Ammon's horn (tissue), 1 donor: ENCODE measurements at regions not wholly inside any gene's neighbourhood (a gene's known extent, or its start where the extent isn't known, plus 50 kb on each side); places are given as distances from the start of the nearest gene placed in this dataset.
"Not testable (repeated sequence)": the region's sequence is repeated elsewhere in the genome, so short reads cannot be mapped to it uniquely, and the experiment has no call there.

Experiments
- DNase-seq: peaks from one replicate; pipeline ENCODE4 v3.0.0-alpha.2; 2016; ENCODE audit warnings: low spot score

DNA sequence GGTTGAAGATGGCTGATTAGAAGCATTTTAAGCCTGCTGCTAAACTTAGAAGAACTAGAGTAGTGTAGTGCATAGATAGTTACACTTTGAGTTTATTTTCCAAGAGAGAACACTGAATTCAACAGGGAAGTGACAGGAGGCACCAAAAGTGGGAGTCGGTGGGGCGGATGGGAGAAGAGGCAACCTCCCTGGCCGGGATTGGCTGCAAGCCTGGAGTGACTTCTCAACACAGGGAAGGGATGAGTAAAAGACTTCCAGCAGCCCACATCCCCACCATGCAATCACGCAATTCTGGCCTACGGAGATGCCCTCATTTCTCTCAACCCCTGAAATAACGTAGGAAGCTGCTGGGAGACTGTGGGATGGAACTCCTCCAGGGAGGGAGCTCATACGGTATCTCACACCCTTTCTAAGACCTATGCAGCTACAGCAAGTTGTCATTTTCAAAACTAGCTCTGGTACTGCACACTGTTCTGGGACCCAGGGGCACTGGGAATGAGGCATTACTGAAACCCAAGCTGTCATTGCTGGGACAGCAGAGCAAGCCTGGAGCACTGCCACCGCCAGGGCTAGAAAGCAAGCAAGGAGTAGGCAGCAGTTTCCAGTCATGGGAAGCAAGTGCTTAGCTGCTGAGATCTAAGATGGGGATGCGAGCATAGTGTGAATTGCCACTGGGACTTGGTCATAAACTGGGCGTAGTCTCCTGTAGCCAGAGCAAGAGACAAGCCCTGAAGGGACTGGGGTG, 331.6 kb upstream of the PTGER4 start:
- DNase-seq: no peak

DNA sequence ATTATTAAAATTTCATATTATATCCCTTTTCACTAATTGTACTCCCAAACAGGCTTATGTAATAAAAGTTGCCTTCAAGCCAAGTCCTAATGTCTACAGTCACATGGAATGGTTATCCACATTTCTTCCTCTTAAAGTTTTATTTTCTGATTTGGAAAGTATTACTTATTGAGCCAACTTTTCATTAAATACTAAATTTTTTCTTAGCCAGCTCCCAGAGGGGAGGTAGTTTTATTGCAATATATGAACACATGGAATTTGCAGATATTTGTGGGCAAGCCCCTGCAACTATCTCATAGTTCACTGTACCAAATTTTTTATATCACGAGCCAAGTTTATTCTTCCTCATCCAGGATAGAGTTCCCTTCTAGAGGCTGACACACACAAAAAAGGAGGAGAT, 332.8 kb upstream of the PTGER4 start:
- no peak for DNase-seq

DNA sequence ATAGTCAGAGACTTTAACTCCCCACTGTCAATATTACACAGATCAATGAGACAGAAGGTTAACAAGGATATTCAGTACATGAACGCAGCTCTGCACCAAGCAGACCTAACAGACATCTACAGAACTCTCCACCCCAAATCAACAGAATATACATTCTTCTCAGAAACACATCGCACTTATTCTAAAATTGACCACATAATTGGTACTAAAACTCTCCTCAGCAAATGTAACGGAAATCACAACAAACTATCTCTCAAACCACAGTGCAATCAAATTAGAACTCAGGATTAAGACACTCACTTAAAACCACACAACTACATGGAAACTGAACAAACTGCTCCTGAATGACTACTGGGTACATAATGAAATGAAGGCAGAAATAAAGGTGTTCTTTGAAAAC, 341.3 kb upstream of the PTGER4 start:
- not testable (repeated sequence) for DNase-seq

DNA sequence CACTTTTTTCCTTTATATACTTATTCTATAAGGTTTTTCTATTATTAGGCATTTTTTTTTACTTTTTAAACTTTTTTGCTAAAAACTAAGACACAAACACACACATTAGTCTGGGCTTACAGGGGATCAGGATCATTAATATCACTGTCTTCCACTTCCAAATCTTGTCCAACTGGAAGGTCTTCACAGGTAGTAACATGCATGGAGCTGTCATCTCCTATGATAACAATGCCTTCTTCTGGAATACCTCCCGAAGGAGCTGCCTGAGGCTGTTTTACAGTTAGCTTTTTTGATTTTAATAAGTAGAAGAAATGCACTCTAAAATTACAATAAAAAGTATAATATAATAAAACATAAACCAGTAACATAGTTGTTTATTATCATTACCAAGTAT, 345.5 kb upstream of the PTGER4 start:
- DNase-seq: no peak

DNA sequence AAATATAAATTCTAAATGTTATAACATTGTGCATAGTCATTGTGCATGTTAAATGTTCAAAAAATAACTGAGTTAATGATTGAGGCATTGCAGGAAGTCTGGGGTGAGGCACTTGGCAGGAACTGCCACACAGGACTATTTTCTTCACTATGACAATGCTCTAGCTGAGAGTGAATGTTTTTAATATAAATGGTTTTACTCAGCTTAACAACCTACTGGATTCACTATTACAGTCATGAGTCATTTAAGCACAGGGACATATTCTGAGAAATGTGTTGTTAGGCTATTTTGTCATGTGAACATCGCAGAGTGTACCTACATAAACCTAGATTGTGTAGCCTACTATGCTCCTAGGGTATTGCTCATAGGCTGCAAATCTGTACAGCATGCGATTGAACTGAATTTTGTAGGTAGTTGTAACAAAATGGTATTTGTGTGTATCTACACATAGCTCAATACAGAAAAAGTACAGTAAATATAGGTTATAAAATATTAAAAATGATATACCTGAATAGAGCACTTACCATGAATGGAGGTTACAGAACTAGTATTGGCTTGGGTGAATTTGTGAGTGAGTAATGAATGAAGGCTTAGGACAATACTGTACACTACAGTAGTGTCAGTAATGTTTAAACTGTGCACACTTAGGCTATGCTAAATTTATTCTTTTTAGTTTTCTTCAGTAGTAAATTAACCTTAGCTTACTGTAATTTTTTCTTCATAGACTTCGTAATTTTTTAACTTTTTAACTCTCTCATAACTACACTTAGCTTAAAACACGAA, 346.1 kb upstream of the PTGER4 start:
- DNase-seq: no peak

DNA sequence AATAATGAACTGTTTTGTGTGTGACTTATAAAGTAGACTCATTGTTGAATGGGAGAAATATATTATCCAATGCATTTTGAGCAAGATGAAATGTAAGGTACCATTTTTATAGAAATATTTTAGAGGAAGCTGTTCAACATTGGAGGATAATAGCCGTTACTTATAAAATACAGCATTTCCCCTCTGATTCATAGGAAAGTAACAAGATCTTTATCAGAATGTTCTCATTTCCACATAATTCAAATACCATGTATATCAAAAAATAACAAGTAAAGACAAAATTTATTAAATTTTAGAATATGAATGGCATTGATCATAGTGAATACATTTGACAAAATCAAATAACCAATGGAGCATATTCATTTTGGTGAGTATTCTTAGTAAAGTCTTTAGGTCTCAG, 346.7 kb upstream of the PTGER4 start:
- no peak for DNase-seq

DNA sequence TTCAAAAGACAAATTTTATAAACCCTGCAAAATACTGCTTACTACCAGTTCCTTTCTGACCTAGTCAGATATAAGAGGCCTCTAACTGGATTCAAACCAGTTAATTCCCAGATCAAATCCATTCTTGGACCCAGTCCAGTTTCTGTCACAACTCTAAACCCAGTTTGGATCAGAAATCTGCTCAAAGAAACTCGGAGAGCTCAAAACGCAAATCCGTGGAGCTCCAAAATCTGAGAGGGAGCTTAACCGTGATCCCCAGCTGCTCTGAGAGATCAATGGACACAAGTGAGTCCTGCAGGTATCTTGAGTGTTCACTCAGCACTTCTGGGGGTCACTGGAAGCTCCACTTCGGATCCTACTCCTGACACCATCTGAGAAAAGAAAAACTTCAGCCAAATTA, 348.1 kb upstream of the PTGER4 start:
- no peak for DNase-seq

DNA sequence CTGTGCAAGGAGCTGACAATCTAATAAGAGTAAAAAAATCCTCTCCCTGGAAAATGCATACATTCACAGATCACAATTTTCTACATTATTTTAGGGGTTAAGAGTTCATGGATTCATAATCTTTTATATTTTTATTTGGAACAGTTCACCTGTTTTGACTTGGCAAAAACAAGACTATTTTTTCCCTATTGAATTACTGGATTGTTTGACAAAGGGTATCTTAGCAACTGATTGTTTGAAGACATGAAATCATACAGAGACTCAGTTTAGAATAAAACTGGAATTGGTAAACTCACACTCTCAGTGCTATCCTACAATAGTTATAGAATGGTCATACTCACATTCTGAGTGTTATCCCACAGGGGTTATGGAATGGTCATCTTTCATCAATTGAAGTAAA, 358.2 kb upstream of the PTGER4 start:
- DNase-seq: no peak

DNA sequence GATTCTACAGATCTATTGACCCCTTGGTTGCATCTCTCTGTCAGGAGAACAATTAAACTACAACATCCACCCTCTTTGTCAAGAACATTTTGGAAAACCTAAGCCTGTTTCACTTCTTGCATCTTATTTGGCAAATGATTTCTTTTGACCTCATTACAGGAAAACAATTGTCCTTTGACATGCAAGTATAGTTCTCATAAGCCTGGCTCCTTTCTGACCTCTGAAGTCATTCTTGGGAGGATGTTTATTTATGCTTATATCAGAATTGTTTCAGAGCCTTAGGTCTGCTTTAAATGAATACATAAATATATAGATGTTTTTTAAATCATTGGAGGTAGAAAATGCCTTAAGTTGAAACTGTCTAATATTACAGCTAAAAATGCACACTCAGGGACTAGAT, 361.3 kb upstream of the PTGER4 start:
- no peak for DNase-seq

DNA sequence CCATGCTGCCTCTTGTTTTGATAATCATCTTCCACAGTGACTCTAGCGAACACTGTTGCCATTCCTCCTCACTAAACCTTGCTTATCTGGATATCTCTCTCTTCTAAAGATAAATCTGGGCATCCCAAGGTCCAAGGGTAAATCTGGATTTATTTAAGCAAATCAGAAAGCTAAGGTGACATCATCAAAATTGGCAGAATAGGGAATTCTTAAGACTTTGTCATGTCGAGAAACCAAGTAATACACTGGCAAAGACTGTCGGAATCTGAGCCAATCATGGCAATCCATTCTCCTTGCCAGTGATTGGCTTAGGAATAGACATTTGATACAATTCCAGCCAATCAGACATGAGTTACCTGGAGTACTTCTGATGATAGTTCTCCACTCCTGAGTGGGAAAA, 362.7 kb upstream of the PTGER4 start:
- DNase-seq: no peak

DNA sequence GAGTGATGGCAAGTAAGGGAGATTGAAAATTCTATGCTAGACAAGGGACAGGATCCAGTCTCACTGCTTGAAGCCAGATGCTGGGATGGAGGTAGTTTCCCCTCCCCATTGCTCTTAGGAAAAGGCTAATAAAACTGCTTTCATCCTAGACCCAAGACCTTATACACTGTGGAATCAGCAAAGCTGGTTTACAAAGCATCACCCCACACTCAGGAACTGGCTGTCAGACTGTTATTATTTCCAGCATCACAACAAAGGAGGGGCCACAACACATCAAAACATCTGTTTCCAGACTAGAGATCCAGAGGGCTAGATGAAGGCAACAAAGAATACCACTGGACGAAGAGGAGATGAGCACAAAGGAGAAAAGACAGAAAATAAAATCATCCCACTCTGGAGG, 364.6 kb upstream of the PTGER4 start:
- DNase-seq: no peak

DNA sequence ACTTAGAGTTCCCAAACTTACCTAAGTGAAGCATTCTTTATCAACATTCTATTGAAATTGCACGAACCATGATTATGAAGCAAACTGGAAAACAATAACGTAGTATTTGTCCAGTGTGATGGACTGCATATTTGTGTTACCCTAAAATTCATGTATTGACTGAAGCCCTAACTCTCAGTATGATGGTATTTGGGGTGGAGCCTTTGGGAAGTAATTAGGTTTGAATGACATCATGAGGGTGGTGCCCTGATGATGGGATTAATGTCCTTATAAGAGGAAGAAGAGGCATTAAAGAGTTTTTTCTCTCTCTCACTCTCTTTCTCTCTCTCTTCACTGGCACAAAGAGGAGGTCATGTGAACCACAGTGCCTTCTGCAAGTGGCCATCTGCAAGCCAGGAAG, 365.4 kb upstream of the PTGER4 start:
- no peak for DNase-seq

DNA sequence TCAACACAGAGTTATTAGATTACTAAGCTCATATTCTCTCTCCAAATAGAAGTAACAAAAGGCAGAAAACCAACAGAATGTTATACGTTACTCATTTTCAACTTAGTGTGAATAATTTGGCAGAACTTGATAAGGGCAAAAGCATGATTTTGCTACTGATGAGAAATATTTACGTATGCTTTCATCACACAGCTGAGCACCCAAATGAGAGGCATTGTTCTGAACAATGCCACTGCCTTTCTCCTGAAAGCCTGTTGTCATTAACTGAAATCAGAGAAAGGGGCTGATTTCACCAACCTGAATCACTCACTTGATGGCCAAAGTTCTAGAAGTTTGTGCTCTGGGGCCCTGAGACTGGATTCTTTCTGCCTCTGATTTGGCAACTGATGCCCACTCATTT, 367.5 kb upstream of the PTGER4 start:
- DNase-seq: no peak

DNA sequence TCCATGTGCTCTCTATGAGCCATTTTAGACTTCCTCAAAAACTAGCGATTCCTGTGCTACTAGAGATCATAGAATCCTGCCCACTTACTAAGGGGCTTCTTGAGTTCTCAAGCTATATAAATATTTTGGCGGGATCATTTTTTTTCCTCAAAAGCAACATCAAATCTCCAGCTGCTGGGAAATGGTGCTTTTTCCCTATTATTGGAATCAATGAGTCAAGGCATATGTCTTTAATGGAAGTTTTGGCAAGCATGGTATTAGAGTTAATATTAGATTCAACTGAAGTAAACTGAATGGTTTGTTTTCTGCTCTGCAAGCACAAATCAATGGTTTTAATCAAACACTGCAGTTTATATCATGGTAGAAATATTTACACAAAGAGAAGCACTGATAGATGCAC, 369.9 kb upstream of the PTGER4 start:
- no peak for DNase-seq

DNA sequence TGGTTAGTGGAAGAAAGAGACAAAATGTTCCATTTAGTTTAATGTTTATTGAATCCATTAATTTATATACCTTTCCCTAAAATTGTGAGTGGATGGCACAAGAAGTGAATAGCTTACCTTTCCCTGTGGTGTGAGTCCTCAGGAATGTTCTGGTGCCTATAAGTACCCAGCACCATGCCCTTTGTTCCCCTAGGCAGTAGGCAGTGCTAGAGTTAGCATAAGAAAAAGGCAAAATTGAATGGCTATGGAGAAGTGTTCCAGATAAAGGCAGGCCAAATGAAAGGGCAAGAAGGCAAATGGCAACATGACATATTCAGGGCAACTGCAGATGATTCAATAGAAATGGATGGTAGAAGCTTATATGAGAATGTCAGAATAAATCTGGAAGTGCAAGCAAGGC, 370.8 kb upstream of the PTGER4 start:
- DNase-seq: no peak

DNA sequence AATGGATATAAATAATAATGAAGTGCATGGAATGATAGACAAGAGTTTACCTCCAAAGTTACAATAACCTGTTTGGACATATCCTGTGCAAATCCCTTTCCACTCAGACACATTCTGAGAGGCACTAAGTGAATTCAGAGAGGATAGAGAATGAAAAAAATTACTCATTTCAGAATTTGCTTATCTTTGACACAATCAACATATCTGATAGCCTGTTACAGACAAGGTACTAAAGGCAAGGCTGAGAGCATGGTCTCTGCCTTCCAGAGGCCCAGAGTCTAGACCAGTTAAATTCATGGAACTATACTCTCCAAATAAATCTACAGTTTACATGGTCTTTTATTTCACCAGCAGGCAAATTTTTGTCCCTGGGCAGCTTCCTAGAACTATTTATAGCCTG, 371.8 kb upstream of the PTGER4 start:
- no peak for DNase-seq

DNA sequence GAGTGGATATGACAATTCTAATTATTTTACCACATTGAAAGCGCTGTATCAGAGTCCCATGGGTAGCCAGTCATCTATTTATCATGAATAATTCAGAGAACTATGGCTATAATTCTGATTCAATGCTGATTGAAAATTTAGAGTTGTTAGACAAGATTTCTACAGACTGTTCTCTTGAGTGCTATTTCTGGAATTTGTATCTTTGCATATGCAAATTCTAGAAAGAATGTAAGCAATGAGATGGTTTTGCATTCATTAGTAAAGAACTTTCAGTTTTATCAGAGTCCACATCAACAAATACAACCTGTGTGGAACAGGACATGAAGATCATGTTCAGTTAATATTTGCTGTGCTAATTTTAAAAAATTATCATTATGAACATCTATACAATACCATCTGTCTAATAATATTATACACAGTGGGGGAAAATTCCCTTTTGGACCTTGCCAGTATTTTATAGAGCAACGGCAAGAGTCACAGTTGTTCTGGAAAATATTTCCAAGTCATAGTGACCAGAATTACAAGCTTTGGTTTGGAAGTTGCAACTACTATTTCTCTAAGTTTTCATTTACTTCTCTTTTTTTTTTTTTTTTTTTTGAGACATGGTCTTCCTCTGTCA, 372.7 kb upstream of the PTGER4 start:
- no peak for DNase-seq

DNA sequence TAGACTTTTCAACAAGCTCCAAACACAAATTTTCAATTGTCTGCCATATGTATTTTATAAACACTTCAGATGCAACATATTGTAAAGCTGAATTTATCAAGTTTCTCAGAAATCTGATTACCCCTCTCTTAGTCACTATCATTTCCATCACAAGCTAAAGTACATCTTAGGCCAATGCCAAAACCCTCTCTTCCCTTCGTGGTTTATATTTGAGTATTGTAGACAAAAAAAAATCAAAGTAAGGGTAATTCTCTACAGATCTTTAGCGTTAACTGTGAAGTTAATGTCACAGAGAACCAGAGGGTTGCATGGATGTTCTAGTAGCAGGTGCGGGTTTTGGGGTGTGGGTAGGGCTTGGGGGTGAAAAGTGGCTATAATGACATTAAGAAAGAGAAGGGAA, 387.7 kb upstream of the PTGER4 start:
- DNase-seq: no peak

DNA sequence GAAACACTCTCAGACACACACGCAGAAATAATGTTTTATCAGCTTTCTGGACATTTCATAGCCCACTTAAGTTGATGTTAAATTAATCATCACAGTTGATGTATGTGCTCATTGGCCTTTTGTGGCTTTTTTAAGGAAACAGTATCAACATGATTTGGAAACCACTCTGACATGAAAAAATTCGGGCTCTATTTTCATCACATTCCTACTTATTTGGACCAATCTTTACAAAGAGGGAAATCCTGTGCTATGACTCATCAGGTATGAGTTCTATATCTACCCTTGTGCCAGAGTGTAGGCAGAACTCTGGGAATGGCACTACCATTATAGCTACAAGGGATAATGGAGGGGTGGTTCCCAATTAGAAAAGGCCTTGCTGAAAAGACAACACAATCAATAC, 388.4 kb upstream of the PTGER4 start:
- no peak for DNase-seq

DNA sequence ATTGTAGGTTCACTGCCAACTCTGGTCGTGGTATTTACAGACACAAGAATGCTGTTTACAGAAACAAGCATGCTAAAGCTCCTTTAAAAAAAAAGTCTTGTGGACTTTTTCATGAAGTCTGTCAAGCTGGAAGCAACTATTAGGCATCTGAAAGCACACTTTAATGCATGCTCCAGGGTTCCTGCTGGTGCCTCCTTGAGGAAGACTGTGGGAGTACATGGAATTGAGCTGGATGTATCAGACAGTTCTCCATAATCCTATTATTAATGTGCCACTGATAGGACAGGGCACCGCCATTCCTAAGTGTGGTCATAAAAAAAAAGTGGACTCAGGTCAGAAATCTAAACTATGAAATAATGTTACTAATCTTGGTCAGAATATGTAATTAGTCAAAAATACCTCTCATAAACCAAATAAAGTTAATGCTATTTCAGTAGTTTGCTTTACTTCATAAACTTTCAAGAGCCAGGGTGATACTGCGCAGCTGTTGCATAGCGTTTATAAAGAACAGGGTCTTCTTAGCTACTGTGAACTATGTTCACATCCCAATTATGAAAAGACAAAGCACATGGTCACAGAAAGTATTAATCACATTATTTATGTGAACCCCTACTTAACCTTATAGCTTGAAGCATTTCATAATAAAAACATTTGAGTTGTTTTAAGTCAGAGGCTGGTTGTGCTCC, 390.8 kb upstream of the PTGER4 start:
- no peak for DNase-seq

DNA sequence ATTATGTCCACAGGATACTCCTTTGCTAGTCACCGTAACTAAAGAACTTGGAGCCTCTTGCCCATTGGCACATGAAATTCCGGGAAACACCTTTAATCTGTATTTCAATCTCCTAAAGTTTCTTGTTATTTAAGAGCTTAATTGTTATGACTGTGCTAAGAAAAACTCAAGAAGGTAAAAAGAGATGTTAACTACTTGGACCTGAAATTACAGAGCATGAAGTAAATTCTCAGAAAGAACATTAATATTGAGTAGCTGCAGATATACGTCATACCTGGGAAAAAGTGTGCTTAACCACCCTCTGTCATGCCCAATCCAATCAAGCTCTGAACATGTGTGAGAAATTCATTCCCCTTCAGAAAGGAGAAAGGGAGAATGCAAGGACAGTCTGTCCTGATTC, 394.9 kb upstream of the PTGER4 start:
- DNase-seq: no peak

DNA sequence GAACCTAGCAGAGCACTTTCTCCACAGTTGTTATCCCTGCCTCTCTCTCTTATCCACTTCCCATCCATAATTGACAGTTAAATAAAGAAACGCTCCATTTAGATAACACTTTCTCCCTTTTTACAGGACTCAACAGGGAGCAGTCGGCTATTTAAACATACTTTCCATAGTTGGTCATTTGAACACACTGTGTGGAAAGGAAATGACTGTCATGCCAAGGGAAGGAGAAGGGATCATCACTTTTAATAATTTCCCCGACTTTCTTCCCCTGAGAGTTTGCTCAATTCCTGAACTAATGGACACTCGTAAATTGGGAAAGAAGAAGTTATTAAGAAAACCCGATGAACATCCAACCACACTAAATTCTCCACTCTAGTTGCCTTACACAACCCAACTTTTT, 400.8 kb upstream of the PTGER4 start:
- no peak for DNase-seq
